ENCODE measurements at regions not wholly inside any gene's neighbourhood (a gene's known extent, or its start where the extent isn't known, plus 50 kb on each side); places are given as distances from the start of the nearest gene placed in this dataset.
"Not testable (repeated sequence)": the region's sequence is repeated elsewhere in the genome, so short reads cannot be mapped to it uniquely, and the experiment has no call there.

- no peak overlapping the region for H3K4me3 ChIP-seq (ENCODE audit: low read length)
- DNase-seq (ENCODE audit: low read depth, low spot score): no peak
Observed at GRCh38 chr2:183926433-183926832, 671.9 kb upstream of the ZNF804A start.

- no peak for DNase-seq (ENCODE audit: low read depth, low spot score)
- no peak overlapping the region for H3K4me3 ChIP-seq (ENCODE audit: low read length)
Observed at GRCh38 chr2:183927406-183928325, 670.7 kb upstream of the ZNF804A start.

DNA sequence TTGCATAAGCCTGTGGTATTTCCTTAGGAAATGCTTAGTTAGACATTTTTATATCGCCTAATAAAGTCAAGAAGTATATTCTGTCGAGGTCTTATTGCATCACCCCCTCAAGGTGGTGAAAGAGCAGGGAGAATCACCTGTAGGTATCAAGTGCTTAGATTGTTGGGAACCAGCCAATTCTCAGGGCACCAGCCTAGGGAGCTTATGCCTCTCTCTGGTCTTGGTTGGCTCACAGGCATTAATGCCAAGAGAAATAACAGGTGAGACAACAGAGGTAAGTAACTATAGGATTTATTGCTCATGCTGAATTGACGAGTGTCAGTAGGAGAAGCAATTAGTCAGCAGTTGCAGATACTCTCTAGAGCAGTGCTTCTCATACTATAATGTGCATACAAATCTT, 663.3 kb upstream of the ZNF804A start:
- H3K4me3 ChIP-seq (ENCODE audit: low read length): no peak overlapping the region
- no peak for DNase-seq (ENCODE audit: low read depth, low spot score)

DNA sequence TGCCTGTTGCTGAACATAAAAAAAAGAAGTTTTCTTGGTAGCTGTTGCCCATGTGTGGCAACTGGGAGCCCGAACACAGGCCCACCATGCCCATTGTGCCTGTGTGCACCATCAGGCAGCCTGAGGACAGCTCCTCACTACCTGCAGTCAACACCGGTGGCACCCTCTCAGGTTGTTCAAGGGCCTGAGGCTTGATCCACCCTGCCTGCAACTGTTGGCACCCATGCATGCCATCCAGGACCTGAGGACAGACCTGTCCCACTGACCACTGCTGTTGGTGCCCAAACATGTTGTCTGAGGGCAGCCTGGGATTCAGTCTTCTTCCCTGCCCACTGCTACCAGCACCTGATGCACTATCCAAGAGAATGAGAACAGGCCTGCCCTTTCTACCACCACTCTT, 661.1 kb upstream of the ZNF804A start:
- no peak overlapping the region for H3K4me3 ChIP-seq (ENCODE audit: low read length)
- no peak for DNase-seq (ENCODE audit: low read depth, low spot score)

- H3K4me3 ChIP-seq (ENCODE audit: low read length): no peak overlapping the region
- DNase-seq (ENCODE audit: low read depth, low spot score): no peak
Observed at GRCh38 chr2:183946193-183946592, 652.1 kb upstream of the ZNF804A start.

GRCh38 chr2:183948861-183949260, 649.5 kb upstream of the ZNF804A start:
- no peak for DNase-seq (ENCODE audit: low read depth, low spot score)
- H3K4me3 ChIP-seq (ENCODE audit: low read length): no peak overlapping the region

- H3K4me3 ChIP-seq (ENCODE audit: low read length): no peak overlapping the region
- no peak for DNase-seq (ENCODE audit: low read depth, low spot score)
Observed at GRCh38 chr2:183950673-183951072, 647.7 kb upstream of the ZNF804A start.

DNA sequence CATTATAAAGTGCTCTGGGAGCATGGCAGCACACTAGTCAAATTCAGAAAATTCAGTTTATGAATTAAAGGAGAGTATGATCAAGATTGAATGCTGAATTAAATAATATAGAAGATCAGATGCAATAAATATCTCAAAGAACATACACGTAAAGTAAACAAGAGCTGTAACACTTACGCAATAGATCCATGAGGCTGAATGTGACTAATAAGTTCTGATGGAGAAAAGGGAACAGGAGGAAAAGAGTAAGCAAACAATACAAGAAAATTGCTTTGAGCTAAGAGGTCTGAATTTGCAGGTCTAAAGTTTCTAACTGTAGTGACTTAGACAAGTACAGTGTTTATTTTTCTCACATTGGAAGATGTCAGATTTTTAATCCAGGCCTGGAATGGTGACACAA, 646.7 kb upstream of the ZNF804A start:
- no peak overlapping the region for H3K4me3 ChIP-seq (ENCODE audit: low read length)
- no peak for DNase-seq (ENCODE audit: low read depth, low spot score)

DNA sequence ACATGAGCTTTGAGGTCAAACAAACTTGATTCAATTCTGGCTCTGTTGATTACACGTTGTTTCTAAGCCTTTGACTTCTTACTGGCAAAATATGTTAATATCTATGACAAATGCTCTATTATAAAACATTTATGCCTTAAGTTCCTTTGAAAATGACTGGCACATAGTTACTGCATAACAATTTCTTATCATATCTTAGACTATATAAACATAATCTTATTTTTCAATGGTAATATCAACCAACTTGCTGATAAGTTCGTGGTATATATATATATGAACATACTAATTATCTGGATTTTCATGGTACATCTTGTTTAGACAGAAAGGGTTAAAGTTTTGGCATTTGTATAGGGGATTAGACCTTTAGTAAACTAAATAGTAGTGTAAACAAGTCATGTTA, 645.6 kb upstream of the ZNF804A start:
- H3K4me3 ChIP-seq (ENCODE audit: low read length): no peak overlapping the region
- no peak for DNase-seq (ENCODE audit: low read depth, low spot score)

DNA sequence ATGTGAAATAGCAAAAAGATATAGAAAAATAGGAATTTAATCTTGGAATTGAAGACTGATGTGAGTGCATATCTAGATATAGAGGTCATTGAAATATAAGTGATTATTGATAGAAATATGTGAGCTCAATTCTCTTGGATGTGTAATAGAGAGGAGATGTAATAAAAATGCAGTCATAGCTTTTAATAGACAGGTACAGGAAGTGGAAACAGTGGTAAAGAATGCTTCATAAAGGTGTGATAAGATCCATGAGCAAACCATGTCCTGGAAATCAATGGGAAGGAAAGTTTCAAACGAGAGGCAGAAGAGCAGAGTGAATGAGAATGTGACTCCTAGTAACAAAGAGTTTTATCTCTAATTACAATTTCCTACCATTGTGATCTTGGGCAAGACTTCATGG, 634.7 kb upstream of the ZNF804A start:
- no peak overlapping the region for H3K4me3 ChIP-seq (ENCODE audit: low read length)
- DNase-seq (ENCODE audit: low read depth, low spot score): no peak

DNA sequence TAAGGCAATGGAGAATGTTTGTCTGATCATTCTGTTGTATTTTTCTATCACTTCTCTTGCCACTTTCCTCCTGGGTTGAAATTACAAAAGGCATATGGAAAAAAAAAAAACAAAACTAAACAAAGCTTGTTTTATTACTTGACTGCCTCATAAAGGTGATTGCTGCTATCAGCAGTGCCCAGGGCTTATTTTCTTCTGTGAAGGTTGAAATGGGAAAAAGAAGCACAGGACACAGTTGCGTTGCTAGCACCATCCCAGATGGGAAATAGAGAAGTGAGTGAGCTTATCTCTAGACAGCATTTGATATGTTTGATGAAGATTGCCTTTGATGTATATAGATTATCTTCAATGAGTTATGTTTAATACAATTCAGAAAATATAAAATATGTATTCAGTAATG, 633.8 kb upstream of the ZNF804A start:
- H3K4me3 ChIP-seq (ENCODE audit: low read length): no peak overlapping the region
- no peak for DNase-seq (ENCODE audit: low read depth, low spot score)

- H3K4me3 ChIP-seq (ENCODE audit: low read length): no peak overlapping the region
- no peak for DNase-seq (ENCODE audit: low read depth, low spot score)
Observed at GRCh38 chr2:183967756-183968155, 630.6 kb upstream of the ZNF804A start.

GRCh38 chr2:183975676-183976075, 622.7 kb upstream of the ZNF804A start:
- DNase-seq (ENCODE audit: low read depth, low spot score): not testable (repeated sequence)

GRCh38 chr2:183984871-183985270, 613.5 kb upstream of the ZNF804A start:
- H3K4me3 ChIP-seq (ENCODE audit: low read length): no peak overlapping the region
- DNase-seq (ENCODE audit: low read depth, low spot score): no peak

More at GRCh38 chr2:183975676-183976075, 622.7 kb upstream of the ZNF804A start:
- not testable (repeated sequence) for H3K4me3 ChIP-seq (ENCODE audit: low read length)

DNA sequence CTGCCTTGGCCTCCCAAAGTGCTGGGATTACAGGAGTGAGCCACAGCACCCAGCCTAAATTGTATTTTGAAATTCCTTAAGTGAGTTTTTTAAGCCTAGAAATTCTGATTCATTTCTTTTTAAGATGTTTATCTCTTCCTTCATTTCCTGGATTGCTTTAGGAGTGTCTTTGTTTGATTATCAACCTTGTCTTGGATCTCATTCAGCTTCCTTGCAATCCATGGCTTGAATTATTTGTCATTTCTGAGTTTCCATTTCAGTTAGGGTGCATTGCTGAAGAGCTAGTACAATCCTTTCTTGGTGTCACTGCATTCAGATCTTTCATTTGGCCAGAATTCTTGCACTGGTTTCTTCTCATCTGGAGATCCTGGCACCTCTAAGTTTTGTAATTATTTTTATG, 606.4 kb upstream of the ZNF804A start:
- no peak overlapping the region for H3K4me3 ChIP-seq (ENCODE audit: low read length)
- no peak for DNase-seq (ENCODE audit: low read depth, low spot score)

GRCh38 chr2:183993052-183993451, 605.3 kb upstream of the ZNF804A start:
- DNase-seq (ENCODE audit: low read depth, low spot score): no peak
- no peak overlapping the region for H3K4me3 ChIP-seq (ENCODE audit: low read length)

DNA sequence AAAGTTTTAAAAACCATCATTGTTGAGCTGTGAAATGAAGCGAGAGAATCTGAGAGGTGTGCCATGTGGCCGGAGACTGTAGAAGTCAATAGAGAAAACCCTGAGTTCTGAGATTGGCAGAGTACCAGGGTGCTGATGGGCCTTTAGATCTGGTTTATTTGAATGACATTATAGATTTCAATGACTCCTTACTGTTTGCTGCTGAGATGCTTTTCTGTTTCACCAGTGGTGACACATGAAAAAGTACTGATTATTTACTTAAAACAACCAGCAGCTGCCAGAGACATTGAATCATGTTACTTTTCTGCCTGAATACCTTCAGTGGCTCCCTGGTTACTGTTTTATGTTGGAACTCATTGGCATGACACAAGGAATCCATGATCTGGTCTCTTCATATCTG, 602.7 kb upstream of the ZNF804A start:
- no peak for DNase-seq (ENCODE audit: low read depth, low spot score)
- H3K4me3 ChIP-seq (ENCODE audit: low read length): no peak overlapping the region

DNA sequence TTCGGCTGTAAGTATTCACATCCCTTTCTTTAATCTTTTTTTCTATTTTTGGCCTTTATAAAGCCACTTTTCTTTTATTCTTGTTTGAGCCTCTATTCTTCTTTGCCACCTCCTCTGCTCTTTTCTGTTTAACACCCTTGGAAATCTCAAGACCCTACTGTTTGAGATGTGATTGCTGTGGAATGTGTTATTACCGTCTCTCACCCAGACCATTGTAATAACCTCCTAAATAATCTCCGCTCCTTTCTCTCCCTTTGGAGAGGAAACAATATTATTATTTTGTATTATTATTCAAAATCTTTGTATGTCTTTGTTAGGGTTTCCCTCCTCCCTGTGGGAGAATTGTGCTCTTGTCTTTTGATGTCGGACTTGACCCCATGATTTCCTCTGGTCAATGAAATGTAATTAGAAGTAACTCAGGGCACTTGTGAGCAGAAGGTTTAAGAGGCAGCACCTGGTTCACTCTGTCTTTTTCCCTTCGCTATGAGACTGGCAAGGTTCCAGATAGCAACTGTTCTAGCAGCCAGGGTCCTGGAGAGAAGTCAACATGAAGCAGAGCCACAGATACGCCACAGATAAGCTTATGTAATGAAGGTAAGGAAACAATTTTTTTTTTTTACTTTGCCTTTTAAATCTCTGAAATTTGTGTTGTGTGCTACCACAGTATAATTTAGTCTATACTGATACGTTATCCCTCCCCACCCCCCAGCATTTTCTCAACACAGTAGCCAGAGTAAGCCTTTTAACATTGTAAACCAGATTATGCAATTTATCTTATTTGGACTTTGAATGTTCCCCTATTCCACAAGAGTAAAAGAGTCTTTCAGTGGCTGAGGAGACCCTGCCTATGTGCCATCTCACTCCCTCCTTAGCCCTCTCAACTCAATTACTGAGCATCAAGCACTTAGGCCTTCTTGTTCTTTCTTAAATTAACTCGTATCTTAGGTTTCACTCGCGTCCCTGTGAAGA, 601.2 kb upstream of the ZNF804A start:
- no peak for DNase-seq (ENCODE audit: low read depth, low spot score)
- H3K4me3 ChIP-seq (ENCODE audit: low read length): no peak overlapping the region

- H3K4me3 ChIP-seq (ENCODE audit: low read length): no peak overlapping the region
- no peak for DNase-seq (ENCODE audit: low read depth, low spot score)
Observed at GRCh38 chr2:183998041-183998796, 600.1 kb upstream of the ZNF804A start.
